ENCODE measurements at regions not wholly inside any gene's neighbourhood (a gene's known extent, or its start where the extent isn't known, plus 50 kb on each side); places are given as distances from the start of the nearest gene placed in this dataset.

- in situ Hi-C loops (cut with MboI): no loop called here
- Histone ChIP-seq H4K20me1 (ENCODE audit: control insufficient read depth, insufficient read depth) (no peaks in the 10 kb centered on the region), H3K4me3 (no peak overlapping the region), H3K27me3 (replicated peaks in 1 of 2; ENCODE audit: control insufficient read depth in 2 of 2, insufficient read depth in 2 of 2, low read length in 1 of 2) (no peaks in the 10 kb centered on the region; a peak in 1 of 4 replicates), H3K79me2 (ENCODE audit: control insufficient read depth, insufficient read depth, low read length) (no peaks in the 10 kb centered on the region), H3K36me3 (ENCODE audit: control insufficient read depth in 2 of 2, insufficient read depth in 2 of 2, low read length in 1 of 2) (no peaks in the 10 kb centered on the region), H3K4me1 (ENCODE audit: control insufficient read depth, insufficient read depth, low read length) (no peaks in the 10 kb centered on the region), H3K9me3 (replicated peaks; ENCODE audit: control insufficient read depth, insufficient read depth, low read length) (no peaks in the 10 kb centered on the region), H2AFZ (ENCODE audit: control insufficient read depth, low read depth, low read length) (no peak overlapping the region), H3K4me2 (ENCODE audit: control insufficient read depth, insufficient read depth) (no peak overlapping the region), H3K27ac (ENCODE audit: control insufficient read depth, insufficient read depth) (no peak overlapping the region), H3K9ac (ENCODE audit: control insufficient read depth, insufficient read depth, low read length) (no peak overlapping the region)
- intact Hi-C loops (cut with micrococcal nuclease; ENCODE audit: unreplicated experiment): no loop called here
- ChIA-PET POLR2A (no interaction called here), RAD21 (ENCODE audit: unreplicated experiment) (no interaction called here), SMC1A (ENCODE audit: uncharacterized antibody, unreplicated experiment) (interaction anchor here (0.6 kb wide), 1 partner anchor 109 kb away, joined by 3 read pairs; no protein-coding TSS in a partner anchor), CTCF (no interaction called here)
- DNase-seq (ENCODE audit: low read depth, low spot score) (no peak), ATAC-seq (no peak), FAIRE-seq (no peak)
- BruUV-seq (replicated peaks): no TSS peak
- no peak for TF ChIP-seq CREM (IDR thresholded peaks at IDR 0.05; ENCODE audit: low read depth)
- 40% methylated on average over 2 of the region's 2 CpGs for whole genome bisulfite sequencing (ENCODE audit: insufficient coverage, insufficient replicate concordance, low lambda C conversion rate, missing lambda C conversion rate)
Observed at GRCh38 chr13:74205313-74205690, 71.1 kb upstream of the KLF12 start.

DNA sequence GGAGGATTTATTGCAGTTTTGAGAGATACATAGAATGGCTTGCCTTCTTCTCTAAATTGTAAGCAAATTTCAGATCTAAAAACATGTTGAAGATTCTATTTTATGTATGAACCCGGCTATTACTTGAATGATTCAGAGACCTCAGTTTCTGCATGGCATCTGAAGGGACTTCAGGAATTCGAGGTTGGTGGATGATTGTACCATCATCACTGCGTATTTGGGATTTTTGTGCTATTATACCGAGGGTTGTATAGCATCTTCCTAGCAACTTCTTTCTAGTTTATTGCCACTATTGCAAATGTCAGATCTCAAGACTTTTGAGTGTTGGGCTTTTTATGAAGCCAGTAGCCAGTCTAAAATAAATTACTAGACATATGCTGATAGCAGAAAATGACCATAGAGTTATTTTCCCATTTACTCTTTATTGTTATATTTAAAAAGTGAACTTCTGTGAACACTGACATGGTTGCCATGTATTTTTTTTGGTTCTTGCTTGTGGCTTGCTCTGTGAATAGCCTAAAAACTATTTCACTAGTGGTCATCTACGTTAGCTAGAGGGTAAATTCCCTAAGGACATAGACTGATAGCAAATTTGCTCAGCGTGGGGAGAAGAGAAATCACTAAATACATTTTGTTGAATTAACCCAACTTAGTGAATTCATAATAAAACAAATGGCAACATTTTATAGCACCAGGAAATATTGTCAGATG lies 70.6 kb upstream of the KLF12 start:
- Histone ChIP-seq H3K9me3 (replicated peaks; ENCODE audit: control insufficient read depth, insufficient read depth, low read length) (no peaks in the 10 kb centered on the region), H3K4me1 (ENCODE audit: control insufficient read depth, insufficient read depth, low read length) (no peaks in the 10 kb centered on the region), H2AFZ (ENCODE audit: control insufficient read depth, low read depth, low read length) (no peak overlapping the region), H3K4me2 (ENCODE audit: control insufficient read depth, insufficient read depth) (no peak overlapping the region), H3K27ac (ENCODE audit: control insufficient read depth, insufficient read depth) (no peak overlapping the region), H3K36me3 (ENCODE audit: control insufficient read depth in 2 of 2, insufficient read depth in 2 of 2, low read length in 1 of 2) (no peaks in the 10 kb centered on the region), H3K9ac (ENCODE audit: control insufficient read depth, insufficient read depth, low read length) (no peak overlapping the region), H3K27me3 (replicated peaks in 1 of 2; ENCODE audit: control insufficient read depth in 2 of 2, insufficient read depth in 2 of 2, low read length in 1 of 2) (no peaks in the 10 kb centered on the region; a peak in 1 of 4 replicates), H3K4me3 (no peak overlapping the region), H3K79me2 (ENCODE audit: control insufficient read depth, insufficient read depth, low read length) (no peaks in the 10 kb centered on the region), H4K20me1 (ENCODE audit: control insufficient read depth, insufficient read depth) (no peaks in the 10 kb centered on the region)
- POLR2A ChIA-PET: no interaction called here
- intact Hi-C loops (cut with micrococcal nuclease; ENCODE audit: unreplicated experiment): no loop called here
- in situ Hi-C loops (cut with MboI): no loop called here
- TF ChIP-seq HDGF (IDR thresholded peaks at IDR 0.05): no peak
- no peak for TF ChIP-seq TAF1 (IDR thresholded peaks at IDR 0.05; ENCODE audit: borderline replicate concordance, low read depth, low read length)
- no peak for TF ChIP-seq NFIC (IDR thresholded peaks at IDR 0.05; ENCODE audit: low read depth, low read length)
- TF ChIP-seq SIN3A (IDR thresholded peaks at IDR 0.05; ENCODE audit: low read depth, low read length): no peak
- TF ChIP-seq, protein P1, sequence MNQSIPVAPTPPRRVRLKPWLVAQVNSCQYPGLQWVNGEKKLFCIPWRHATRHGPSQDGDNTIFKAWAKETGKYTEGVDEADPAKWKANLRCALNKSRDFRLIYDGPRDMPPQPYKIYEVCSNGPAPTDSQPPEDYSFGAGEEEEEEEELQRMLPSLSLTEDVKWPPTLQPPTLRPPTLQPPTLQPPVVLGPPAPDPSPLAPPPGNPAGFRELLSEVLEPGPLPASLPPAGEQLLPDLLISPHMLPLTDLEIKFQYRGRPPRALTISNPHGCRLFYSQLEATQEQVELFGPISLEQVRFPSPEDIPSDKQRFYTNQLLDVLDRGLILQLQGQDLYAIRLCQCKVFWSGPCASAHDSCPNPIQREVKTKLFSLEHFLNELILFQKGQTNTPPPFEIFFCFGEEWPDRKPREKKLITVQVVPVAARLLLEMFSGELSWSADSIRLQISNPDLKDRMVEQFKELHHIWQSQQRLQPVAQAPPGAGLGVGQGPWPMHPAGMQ (IDR thresholded peaks at IDR 0.05; ENCODE audit: borderline replicate concordance): no peak
- SMC1A ChIA-PET (ENCODE audit: uncharacterized antibody, unreplicated experiment): interaction anchor here (0.6 kb wide), 1 partner anchor 109 kb away, joined by 3 read pairs; no protein-coding TSS in a partner anchor
- ATAC-seq (no peak), DNase-seq (ENCODE audit: low read depth, low spot score) (no peak), FAIRE-seq (no peak)
- 27% methylated on average over 6 of the region's 6 CpGs for WGBS (ENCODE audit: insufficient coverage, insufficient replicate concordance, low lambda C conversion rate, missing lambda C conversion rate)
- BruUV-seq (replicated peaks): no TSS peak
- CTCF ChIA-PET: no interaction called here
- RAD21 ChIA-PET (ENCODE audit: unreplicated experiment): no interaction called here
